Stimulated activated CD4-positive, alpha-beta T cell treated with anti-CD3 and anti-CD28 coated beads, Interleukin-4, amount 100 ng/mL, for 24 hours (primary cell): ENCODE measurements at regions not wholly inside any gene's neighbourhood (a gene's known extent, or its start where the extent isn't known, plus 50 kb on each side); places are given as distances from the start of the nearest gene placed in this dataset.
"Not testable (repeated sequence)": the region's sequence is repeated elsewhere in the genome, so short reads cannot be mapped to it uniquely, and the experiment has no call there.

Source experiments
- DNase-seq: peaks from one replicate; pipeline ENCODE4 v3.0.0-alpha.2; 2020

GRCh38 chr6:164346631-164347030, 932.1 kb downstream of the QKI start:
- DNase-seq = no peak

- DNase-seq = no peak
Observed at GRCh38 chr6:164345806-164346496, 931.4 kb downstream of the QKI start.

- no peak for DNase-seq
Observed at GRCh38 chr6:164345327-164345726, 930.8 kb downstream of the QKI start.

- DNase-seq = no peak
Observed at GRCh38 chr6:164344801-164345291, 930.3 kb downstream of the QKI start.

- DNase-seq = not testable (repeated sequence)
Observed at GRCh38 chr6:164339442-164339841, 924.9 kb downstream of the QKI start.

- DNase-seq = no peak
Observed at GRCh38 chr6:164337925-164338397, 923.4 kb downstream of the QKI start.

- no peak for DNase-seq
Observed at GRCh38 chr6:164337024-164337924, 922.8 kb downstream of the QKI start.

GRCh38 chr6:164336455-164336854, 921.9 kb downstream of the QKI start:
- DNase-seq = no peak

GRCh38 chr6:164331026-164331425, 916.5 kb downstream of the QKI start:
- DNase-seq = no peak

GRCh38 chr6:164325168-164325567, 910.6 kb downstream of the QKI start:
- no peak for DNase-seq

- no peak for DNase-seq
Observed at GRCh38 chr6:164322533-164322932, 908.0 kb downstream of the QKI start.

GRCh38 chr6:164321297-164321696, 906.8 kb downstream of the QKI start:
- DNase-seq = no peak

- no peak for DNase-seq
Observed at GRCh38 chr6:164315376-164315775, 900.9 kb downstream of the QKI start.

- DNase-seq = no peak
Observed at GRCh38 chr6:164308339-164308738, 893.8 kb downstream of the QKI start.

GRCh38 chr6:164303102-164303964, 888.8 kb downstream of the QKI start:
- no peak for DNase-seq

- no peak for DNase-seq
Observed at GRCh38 chr6:164296411-164296810, 881.9 kb downstream of the QKI start.

- no peak for DNase-seq
Observed at GRCh38 chr6:164294047-164294784, 879.7 kb downstream of the QKI start.

GRCh38 chr6:164291224-164291623, 876.7 kb downstream of the QKI start:
- DNase-seq = no peak

GRCh38 chr6:164290101-164290500, 875.6 kb downstream of the QKI start:
- no peak for DNase-seq

- DNase-seq = no peak
Observed at GRCh38 chr6:164286011-164286410, 871.5 kb downstream of the QKI start.

GRCh38 chr6:164283574-164283973, 869.1 kb downstream of the QKI start:
- DNase-seq = no peak

- no peak for DNase-seq
Observed at GRCh38 chr6:164276211-164276610, 861.7 kb downstream of the QKI start.
